Right ventricle myocardium inferior (tissue), 1 donor: ENCODE measurements at regions not wholly inside any gene's neighbourhood (a gene's known extent, or its start where the extent isn't known, plus 50 kb on each side); places are given as distances from the start of the nearest gene placed in this dataset.

ENCODE experiments used
- ATAC-seq: fragments of 200-7000 bp; cut with Tn5 transposase; one replicate; pipeline ENCODE4 v1.9.1; 2020; ENCODE audit warnings: mild to moderate bottlenecking, moderate library complexity
- DNase-seq: peaks from one replicate; pipeline ENCODE4 v3.0.0; 2021; ENCODE audit errors: missing footprints
- intact Hi-C: fragments of 100-400 bp; cut with DNase I; formaldehyde crosslinking; loops from one replicate; pipeline ENCODE4 v1.11.0; 2022
- donor health status: DM: no; HTN: yes; CAD: no; lungs with severe emphysema.

DNA sequence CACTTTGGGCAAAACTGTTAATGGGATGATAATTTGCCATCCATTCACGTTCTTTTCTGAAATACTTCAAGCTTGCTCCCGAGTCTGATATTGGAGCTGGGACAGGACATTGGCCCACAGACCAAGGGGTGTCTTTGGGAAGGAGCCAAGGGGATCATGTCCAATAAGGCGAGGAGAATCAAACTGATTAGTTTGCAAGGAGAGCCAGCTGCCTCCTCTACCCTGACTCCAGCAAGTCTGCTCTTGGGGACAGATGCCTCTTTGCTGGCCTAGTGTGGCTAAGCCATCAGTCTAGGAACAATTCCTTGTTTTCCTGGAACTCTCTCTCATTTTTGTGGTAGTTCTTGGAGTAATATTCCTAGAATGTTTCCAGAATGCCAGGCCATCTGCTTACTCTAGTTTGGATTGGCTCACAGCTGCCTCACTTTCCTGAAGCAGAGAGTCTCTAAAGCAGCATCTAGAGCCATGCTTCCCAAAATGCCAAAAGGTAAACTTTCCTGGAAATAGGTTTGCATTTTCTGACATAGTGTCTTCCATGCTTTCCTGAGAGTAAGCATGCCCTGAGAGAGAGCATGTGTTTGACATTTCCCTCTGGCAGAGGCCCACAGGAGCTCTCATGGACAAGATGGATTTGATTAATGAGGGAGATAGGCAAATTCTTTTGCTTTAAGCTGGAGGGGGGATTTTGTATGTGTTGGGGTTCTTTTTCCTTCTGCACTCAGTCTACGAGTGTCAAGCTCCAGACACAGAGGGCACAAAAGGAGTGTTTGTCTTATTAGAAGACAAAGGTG is 145.6 kb downstream of the GDAP2 start:
- intact Hi-C loops: no loop called here
- DNase-seq (no peak), ATAC-seq (no peak)

GRCh38 chr1:117788014-117788413 is 141.4 kb downstream of the GDAP2 start:
- intact Hi-C loops: no loop called here
- no peak for ATAC-seq
- no peak for DNase-seq

DNA sequence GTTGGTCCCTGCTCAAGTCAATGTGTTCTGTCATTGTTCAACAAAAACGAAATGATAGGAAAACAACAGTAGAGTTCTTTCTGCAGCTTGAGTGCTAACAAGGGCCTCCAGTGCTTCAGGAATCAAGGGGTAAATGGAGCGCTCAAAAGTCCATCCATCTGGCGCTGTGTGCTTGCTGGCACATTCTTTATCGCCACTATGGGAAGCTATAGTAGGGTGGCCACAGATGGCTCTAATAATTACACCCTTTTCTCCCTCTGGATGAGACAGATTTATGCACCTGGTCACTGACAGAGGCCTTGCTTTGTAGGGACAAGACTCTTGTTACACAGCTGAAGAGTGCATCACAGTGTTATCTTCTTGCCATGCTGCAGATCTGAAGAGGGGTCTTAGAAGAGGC is 136.0 kb downstream of the GDAP2 start:
- ATAC-seq (no peak), DNase-seq (no peak)
- intact Hi-C loops: no loop called here

GRCh38 chr1:117794073-117794472 is 135.3 kb downstream of the GDAP2 start:
- ATAC-seq (peak; percentile 83), DNase-seq (no peak)
- intact Hi-C loops: no loop called here

- no peak for DNase-seq
These were observed 134.2 kb downstream of the GDAP2 start for GRCh38 chr1:117795190-117795589.

GRCh38 chr1:117795792-117796191 is 133.6 kb downstream of the GDAP2 start:
- intact Hi-C loops: no loop called here
- ATAC-seq (no peak), DNase-seq (no peak)

More at GRCh38 chr1:117795190-117795589, 134.2 kb downstream of the GDAP2 start:
- ATAC-seq: peak; percentile 66
- intact Hi-C loops: no loop called here

GRCh38 chr1:117796226-117796625 is 133.2 kb downstream of the GDAP2 start:
- DNase-seq (no peak), ATAC-seq (no peak)
- intact Hi-C loops: no loop called here

DNA sequence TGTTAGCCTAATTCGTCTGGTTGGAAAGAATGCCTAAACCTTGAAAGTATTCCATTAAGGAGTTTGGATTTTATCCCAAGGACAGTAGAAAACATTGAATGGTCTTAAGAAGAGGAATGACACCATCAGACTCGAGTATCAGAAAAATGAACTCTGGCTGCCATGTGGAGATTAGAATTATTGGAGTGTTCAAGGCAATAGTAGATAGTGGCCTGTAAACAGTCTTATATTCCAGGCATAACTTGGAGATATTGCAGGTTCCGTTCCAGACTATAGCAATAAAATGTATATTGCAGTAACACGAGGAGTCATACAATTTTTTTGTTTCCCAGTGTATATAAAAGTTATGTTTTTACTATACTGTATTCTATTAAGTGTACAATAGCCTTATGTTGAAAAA is 130.9 kb downstream of the GDAP2 start:
- no peak for DNase-seq
- no peak for ATAC-seq
- intact Hi-C loops: no loop called here

DNA sequence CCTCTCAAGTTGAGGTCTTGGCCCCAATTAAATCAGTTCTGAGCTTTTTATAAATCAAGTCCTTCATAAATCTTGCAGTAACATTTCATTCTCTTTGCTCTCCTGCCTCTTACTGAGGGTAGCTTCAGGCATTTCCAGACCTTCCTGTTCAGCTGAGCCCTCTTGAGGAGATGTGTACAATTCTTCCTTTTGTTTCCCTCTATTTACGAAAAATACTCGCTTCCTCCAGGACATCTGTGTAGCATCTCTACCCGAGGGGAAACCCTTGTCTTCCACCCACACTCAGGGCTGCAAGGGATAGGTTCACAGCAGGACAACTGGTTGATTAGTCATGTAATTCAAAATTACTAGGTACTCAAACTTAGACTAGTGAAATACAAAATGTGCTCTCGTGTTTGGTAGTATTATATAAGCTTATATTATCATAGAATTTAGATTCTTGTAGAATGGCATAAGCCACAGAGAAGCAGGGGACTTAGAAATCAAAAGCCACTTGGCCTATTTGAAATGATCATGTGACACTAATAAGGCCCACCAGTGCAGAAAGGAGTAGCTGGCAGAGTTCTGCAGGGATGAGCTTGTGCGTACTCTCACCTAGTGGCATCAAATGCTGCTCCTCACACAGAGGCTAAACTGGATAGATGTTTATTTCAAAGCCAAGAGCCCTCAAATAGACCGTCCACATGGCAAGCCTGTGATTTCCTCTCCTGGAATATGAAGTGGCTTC is 126.7 kb downstream of the GDAP2 start:
- intact Hi-C loops: no loop called here
- ATAC-seq (no peak), DNase-seq (no peak)

- intact Hi-C loops: no loop called here
- DNase-seq (no peak), ATAC-seq (no peak)
These were observed 126.1 kb downstream of the GDAP2 start for GRCh38 chr1:117803318-117803717.

DNA sequence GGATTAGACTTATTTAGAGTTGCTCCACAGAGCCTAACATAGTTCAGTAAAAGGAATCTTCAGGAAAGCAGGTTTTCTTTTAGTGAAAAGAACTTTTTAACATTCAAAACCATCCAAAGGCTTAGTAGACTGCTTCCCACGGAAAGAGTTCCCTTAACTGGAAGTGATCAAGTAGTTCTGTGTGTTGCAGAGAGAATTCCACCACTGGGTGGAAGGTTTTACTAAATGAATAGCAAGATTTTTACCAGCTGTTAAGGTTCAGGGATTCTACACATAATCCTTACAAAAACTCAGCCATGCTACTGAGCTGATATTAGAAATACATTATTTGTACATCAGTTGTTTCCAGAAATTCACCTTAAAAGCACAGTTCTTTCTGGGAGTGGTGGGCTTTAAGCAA is 119.7 kb downstream of the GDAP2 start:
- no peak for ATAC-seq
- intact Hi-C loops: no loop called here

GRCh38 chr1:117810553-117810952 is 118.9 kb downstream of the GDAP2 start:
- ATAC-seq (no peak), DNase-seq (no peak)
- intact Hi-C loops: no loop called here

More for the DNA sequence above, 119.7 kb downstream of the GDAP2 start:
- DNase-seq: no peak

GRCh38 chr1:117812869-117813511 is 116.4 kb downstream of the GDAP2 start:
- intact Hi-C loops: no loop called here
- DNase-seq (no peak), ATAC-seq (no peak)
